ENCODE measurements at regions not wholly inside any gene's neighbourhood (a gene's known extent, or its start where the extent isn't known, plus 50 kb on each side); places are given as distances from the start of the nearest gene placed in this dataset.
"Not testable (repeated sequence)": the region's sequence is repeated elsewhere in the genome, so short reads cannot be mapped to it uniquely, and the experiment has no call there.

DNA sequence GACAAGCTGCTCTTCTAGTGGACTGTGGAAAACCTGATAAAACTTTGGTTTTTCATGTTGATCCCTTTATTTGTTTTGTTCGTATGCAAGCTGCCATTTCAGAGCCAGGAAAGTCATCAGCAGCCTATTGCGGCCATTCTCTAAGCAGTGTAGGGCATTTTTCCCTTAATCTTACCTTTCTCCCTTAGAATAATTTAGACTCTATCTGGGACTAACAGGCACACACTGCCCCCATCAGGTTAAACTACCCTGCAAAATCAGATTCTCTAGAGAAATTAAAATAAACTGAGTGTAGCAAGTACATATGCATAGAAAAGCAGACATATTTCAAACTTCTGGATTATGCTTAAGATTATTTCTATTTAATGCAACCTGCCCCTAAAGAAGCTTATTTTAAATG, 347.5 kb downstream of the METTL4 start:
- Mint-ChIP-seq H3K4me3 (ENCODE audit: unreplicated experiment) (no peak overlapping the region), H3K27me3 (ENCODE audit: unreplicated experiment) (no peaks in the 10 kb centered on the region)
- DNase-seq (ENCODE audit: low spot score), result peak; percentile 28

DNA sequence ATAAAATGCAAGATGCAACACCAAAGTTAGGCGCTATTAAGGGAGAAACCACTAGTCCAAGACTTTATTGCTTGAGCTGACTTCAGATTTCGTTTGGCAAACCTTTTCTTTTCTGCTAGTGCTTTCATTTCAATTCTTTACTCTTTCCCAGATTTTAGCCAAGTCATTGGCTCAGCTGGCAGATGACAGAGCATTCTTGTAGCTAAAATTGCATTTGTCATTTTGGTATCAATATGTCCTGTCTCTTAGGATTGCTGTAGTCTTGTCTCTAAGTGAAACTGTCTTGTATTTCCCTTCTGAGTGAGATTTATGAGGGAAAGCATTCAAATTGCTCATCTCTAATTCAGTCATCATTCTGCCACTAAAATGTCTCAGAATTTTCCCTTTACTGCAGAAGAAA, 335.1 kb downstream of the METTL4 start:
- no peaks in the 10 kb centered on the region for H3K4me1 Mint-ChIP-seq (ENCODE audit: unreplicated experiment)
- H3K4me3 Mint-ChIP-seq (ENCODE audit: unreplicated experiment), result no peak overlapping the region
- H3K36me3 Mint-ChIP-seq (ENCODE audit: low read depth, unreplicated experiment), result no peaks in the 10 kb centered on the region
- H3K27me3 Mint-ChIP-seq (ENCODE audit: unreplicated experiment), result no peaks in the 10 kb centered on the region
- H3K9me3 Mint-ChIP-seq (ENCODE audit: unreplicated experiment), result no peaks in the 10 kb centered on the region
- no peak for DNase-seq (ENCODE audit: low spot score)
- no peak overlapping the region for H3K27ac Mint-ChIP-seq (ENCODE audit: unreplicated experiment)
- TF ChIP-seq, protein P1, sequence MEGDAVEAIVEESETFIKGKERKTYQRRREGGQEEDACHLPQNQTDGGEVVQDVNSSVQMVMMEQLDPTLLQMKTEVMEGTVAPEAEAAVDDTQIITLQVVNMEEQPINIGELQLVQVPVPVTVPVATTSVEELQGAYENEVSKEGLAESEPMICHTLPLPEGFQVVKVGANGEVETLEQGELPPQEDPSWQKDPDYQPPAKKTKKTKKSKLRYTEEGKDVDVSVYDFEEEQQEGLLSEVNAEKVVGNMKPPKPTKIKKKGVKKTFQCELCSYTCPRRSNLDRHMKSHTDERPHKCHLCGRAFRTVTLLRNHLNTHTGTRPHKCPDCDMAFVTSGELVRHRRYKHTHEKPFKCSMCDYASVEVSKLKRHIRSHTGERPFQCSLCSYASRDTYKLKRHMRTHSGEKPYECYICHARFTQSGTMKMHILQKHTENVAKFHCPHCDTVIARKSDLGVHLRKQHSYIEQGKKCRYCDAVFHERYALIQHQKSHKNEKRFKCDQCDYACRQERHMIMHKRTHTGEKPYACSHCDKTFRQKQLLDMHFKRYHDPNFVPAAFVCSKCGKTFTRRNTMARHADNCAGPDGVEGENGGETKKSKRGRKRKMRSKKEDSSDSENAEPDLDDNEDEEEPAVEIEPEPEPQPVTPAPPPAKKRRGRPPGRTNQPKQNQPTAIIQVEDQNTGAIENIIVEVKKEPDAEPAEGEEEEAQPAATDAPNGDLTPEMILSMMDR (IDR thresholded peaks at IDR 0.05; ENCODE audit: unreplicated experiment), result no peak

More for the DNA sequence above, 347.5 kb downstream of the METTL4 start:
- Mint-ChIP-seq H3K9me3 (ENCODE audit: unreplicated experiment) (no peaks in the 10 kb centered on the region), H3K4me1 (ENCODE audit: unreplicated experiment) (no peaks in the 10 kb centered on the region), H3K27ac (ENCODE audit: unreplicated experiment) (no peak overlapping the region), H3K36me3 (ENCODE audit: low read depth, unreplicated experiment) (no peaks in the 10 kb centered on the region)
- TF ChIP-seq, protein P1 (IDR thresholded peaks at IDR 0.05; ENCODE audit: unreplicated experiment), result peak; percentile 26

DNA sequence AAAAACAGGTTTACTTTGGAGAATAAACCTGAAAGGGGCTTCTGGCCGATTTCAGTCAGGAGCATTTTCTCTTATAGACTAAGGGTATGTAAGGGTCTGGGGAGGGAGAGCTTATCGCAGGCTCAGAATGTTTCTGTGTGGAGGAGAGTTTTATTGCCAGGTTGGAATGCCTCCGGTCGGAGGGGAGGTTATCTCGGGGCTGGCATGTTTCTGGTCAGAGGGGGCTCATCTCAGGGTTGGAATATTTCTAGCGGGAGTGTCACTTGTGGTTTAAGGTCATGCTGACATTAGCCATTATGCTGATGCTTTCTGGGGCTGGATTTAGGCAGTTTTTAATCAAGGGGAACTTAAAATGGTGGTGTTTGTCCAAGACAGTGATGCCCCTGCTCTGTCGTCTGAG, 333.6 kb downstream of the METTL4 start:
- Mint-ChIP-seq H3K27ac (ENCODE audit: unreplicated experiment) (no peak overlapping the region), H3K27me3 (ENCODE audit: unreplicated experiment) (no peaks in the 10 kb centered on the region), H3K4me3 (ENCODE audit: unreplicated experiment) (no peak overlapping the region), H3K36me3 (ENCODE audit: low read depth, unreplicated experiment) (no peaks in the 10 kb centered on the region), H3K4me1 (ENCODE audit: unreplicated experiment) (no peaks in the 10 kb centered on the region), H3K9me3 (ENCODE audit: unreplicated experiment) (no peaks in the 10 kb centered on the region)
- no peak for DNase-seq (ENCODE audit: low spot score)
- TF ChIP-seq, protein P1 (IDR thresholded peaks at IDR 0.05; ENCODE audit: unreplicated experiment), result no peak

DNA sequence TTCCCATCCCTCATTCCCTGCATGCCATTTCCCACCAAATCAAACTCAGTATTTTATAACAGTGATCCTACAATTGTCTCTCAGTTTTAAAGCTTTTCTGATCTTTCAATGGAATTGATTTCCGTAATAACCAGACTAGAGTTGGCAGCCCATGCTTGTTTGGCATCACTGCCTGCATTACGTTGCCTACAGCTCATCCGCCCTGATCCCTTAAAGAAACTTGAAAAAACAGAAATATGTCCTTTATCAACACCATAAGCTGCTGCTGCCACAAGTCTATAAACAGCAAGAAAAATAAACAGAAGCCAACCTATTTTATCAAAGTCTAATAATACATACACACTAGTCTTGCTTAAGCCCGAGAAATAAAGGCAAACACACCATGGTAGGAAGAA, 331.0 kb downstream of the METTL4 start:
- no peak overlapping the region for H3K27ac Mint-ChIP-seq (ENCODE audit: unreplicated experiment)
- no peak for DNase-seq (ENCODE audit: low spot score)
- no peak overlapping the region for H3K4me3 Mint-ChIP-seq (ENCODE audit: unreplicated experiment)
- H3K4me1 Mint-ChIP-seq (ENCODE audit: unreplicated experiment), result peaks cover 4% of the 10 kb centered on the region
- no peaks in the 10 kb centered on the region for H3K36me3 Mint-ChIP-seq (ENCODE audit: low read depth, unreplicated experiment)
- H3K27me3 Mint-ChIP-seq (ENCODE audit: unreplicated experiment), result no peaks in the 10 kb centered on the region
- H3K9me3 Mint-ChIP-seq (ENCODE audit: unreplicated experiment), result no peaks in the 10 kb centered on the region
- TF ChIP-seq, protein P1 (IDR thresholded peaks at IDR 0.05; ENCODE audit: unreplicated experiment), result no peak

DNA sequence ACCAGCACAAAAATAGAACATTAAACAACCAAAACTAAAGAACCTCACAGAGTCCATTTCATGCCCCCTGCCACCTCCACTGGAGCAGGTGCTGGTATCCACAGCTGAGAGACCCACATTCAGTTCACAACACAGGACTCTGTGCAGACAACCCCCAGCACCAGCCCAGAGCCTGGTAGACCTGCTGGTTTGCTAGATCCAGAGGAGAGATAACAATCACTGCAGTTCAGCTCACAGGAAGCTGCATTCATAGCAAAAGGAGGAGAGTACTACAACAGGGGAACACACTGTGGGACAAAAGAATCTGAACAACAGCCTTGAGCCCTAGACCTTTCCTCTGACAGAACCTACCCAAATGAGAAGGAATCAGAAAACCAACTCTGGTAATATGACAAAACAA, 326.7 kb downstream of the METTL4 start:
- TF ChIP-seq, protein P1 (IDR thresholded peaks at IDR 0.05; ENCODE audit: unreplicated experiment), result no peak
- H3K9me3 Mint-ChIP-seq (ENCODE audit: unreplicated experiment), result no peaks in the 10 kb centered on the region
- H3K4me3 Mint-ChIP-seq (ENCODE audit: unreplicated experiment), result no peak overlapping the region
- H3K27me3 Mint-ChIP-seq (ENCODE audit: unreplicated experiment), result no peaks in the 10 kb centered on the region
- no peak for DNase-seq (ENCODE audit: low spot score)
- no peak overlapping the region for H3K27ac Mint-ChIP-seq (ENCODE audit: unreplicated experiment)
- peaks cover 4% of the 10 kb centered on the region for H3K4me1 Mint-ChIP-seq (ENCODE audit: unreplicated experiment)
- H3K36me3 Mint-ChIP-seq (ENCODE audit: low read depth, unreplicated experiment), result no peaks in the 10 kb centered on the region

DNA sequence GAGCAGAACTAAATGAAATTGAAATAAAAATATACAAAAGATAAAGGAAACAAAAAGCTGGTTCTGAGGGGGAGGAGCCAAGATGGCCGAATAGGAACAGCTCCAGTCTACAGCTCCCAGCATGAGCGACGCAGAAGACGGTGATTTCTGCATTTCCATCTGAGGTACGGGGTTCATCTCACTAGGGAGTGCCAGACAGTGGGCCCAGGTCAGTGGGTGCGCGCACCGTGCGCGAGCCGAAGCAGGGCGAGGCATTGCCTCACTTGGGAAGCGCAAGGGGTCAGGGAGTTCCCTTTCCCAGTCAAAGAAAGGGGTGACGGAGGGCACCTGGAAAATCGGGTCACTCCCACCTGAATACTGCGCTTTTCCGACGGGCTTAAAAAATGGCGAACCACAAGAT, 324.2 kb downstream of the METTL4 start:
- not testable (repeated sequence) for DNase-seq (ENCODE audit: low spot score); H3K36me3 Mint-ChIP-seq (ENCODE audit: low read depth, unreplicated experiment); H3K27me3 Mint-ChIP-seq (ENCODE audit: unreplicated experiment); H3K4me3 Mint-ChIP-seq (ENCODE audit: unreplicated experiment); H3K4me1 Mint-ChIP-seq (ENCODE audit: unreplicated experiment); H3K9me3 Mint-ChIP-seq (ENCODE audit: unreplicated experiment); H3K27ac Mint-ChIP-seq (ENCODE audit: unreplicated experiment)
